CD4-positive, alpha-beta T cell treated with Interleukin-10 for 1 hour (primary cell): ENCODE measurements at regions not wholly inside any gene's neighbourhood (a gene's known extent, or its start where the extent isn't known, plus 50 kb on each side); places are given as distances from the start of the nearest gene placed in this dataset.
"Not testable (repeated sequence)": the region's sequence is repeated elsewhere in the genome, so short reads cannot be mapped to it uniquely, and the experiment has no call there.

ENCODE experiments used
- DNase-seq: peaks from one replicate; pipeline ENCODE4 v3.0.0-alpha.2; 2020

GRCh38 chr1:230509281-230509977 is 83.3 kb upstream of the PGBD5 start:
- no peak for DNase-seq

- DNase-seq: no peak
These were observed 81.7 kb upstream of the PGBD5 start for GRCh38 chr1:230507666-230508402.

GRCh38 chr1:230507236-230507635 is 81.1 kb upstream of the PGBD5 start:
- DNase-seq: no peak

GRCh38 chr1:230506451-230506850 is 80.3 kb upstream of the PGBD5 start:
- DNase-seq: no peak

GRCh38 chr1:230504310-230504709 is 78.2 kb upstream of the PGBD5 start:
- DNase-seq: no peak

- no peak for DNase-seq
These were observed 77.6 kb upstream of the PGBD5 start for GRCh38 chr1:230503726-230504125.

- DNase-seq: no peak
These were observed 76.9 kb upstream of the PGBD5 start for GRCh38 chr1:230502996-230503395.

GRCh38 chr1:230502306-230502705 is 76.2 kb upstream of the PGBD5 start:
- DNase-seq: no peak

- DNase-seq: no peak
These were observed 75.7 kb upstream of the PGBD5 start for GRCh38 chr1:230501849-230502248.

GRCh38 chr1:230501242-230501641 is 75.1 kb upstream of the PGBD5 start:
- no peak for DNase-seq

GRCh38 chr1:230500063-230500462 is 73.9 kb upstream of the PGBD5 start:
- DNase-seq: no peak

- no peak for DNase-seq
These were observed 73.4 kb upstream of the PGBD5 start for GRCh38 chr1:230499496-230499895.

- DNase-seq: no peak
These were observed 72.6 kb upstream of the PGBD5 start for GRCh38 chr1:230498704-230499103.

- DNase-seq: no peak
These were observed 70.3 kb upstream of the PGBD5 start for GRCh38 chr1:230496451-230496850.

GRCh38 chr1:230495891-230496385 is 69.8 kb upstream of the PGBD5 start:
- peak; percentile 4 for DNase-seq

- no peak for DNase-seq
These were observed 68.9 kb upstream of the PGBD5 start for GRCh38 chr1:230495076-230495475.

GRCh38 chr1:230494514-230494913 is 68.4 kb upstream of the PGBD5 start:
- no peak for DNase-seq

- DNase-seq: no peak
These were observed 67.9 kb upstream of the PGBD5 start for GRCh38 chr1:230494026-230494425.

GRCh38 chr1:230493264-230493663 is 67.1 kb upstream of the PGBD5 start:
- no peak for DNase-seq

- no peak for DNase-seq
These were observed 64.3 kb upstream of the PGBD5 start for GRCh38 chr1:230490436-230490835.

- DNase-seq: no peak
These were observed 61.8 kb upstream of the PGBD5 start for GRCh38 chr1:230487773-230488428.

GRCh38 chr1:230476622-230477003 is 50.5 kb upstream of the PGBD5 start:
- DNase-seq: no peak

GRCh38 chr1:230475856-230476621 is 49.9 kb upstream of the PGBD5 start:
- DNase-seq: not testable (repeated sequence)
